ENCODE measurements at regions not wholly inside any gene's neighbourhood (a gene's known extent, or its start where the extent isn't known, plus 50 kb on each side); places are given as distances from the start of the nearest gene placed in this dataset.
A peak's percentile ranks its signal among the peaks of the same experiment; 100 is the strongest.
"Not testable (repeated sequence)": the region's sequence is repeated elsewhere in the genome, so short reads cannot be mapped to it uniquely, and the experiment has no call there.

GRCh38 chr11:29159552-29160465, 857.0 kb downstream of the KCNA4 start:
- Mint-ChIP-seq H3K4me3 (ENCODE audit: unreplicated experiment) (no peak overlapping the region), H3K9me3 (ENCODE audit: unreplicated experiment) (no peaks in the 10 kb centered on the region), H3K27me3 (ENCODE audit: insufficient read depth, unreplicated experiment) (no peaks in the 10 kb centered on the region), H3K27ac (ENCODE audit: low read depth, unreplicated experiment) (no peak overlapping the region), H3K36me3 (ENCODE audit: insufficient read depth, unreplicated experiment) (no peaks in the 10 kb centered on the region), H3K4me1 (ENCODE audit: insufficient read depth, unreplicated experiment) (peaks cover 11% of the 10 kb centered on the region)
- peak; percentile 80 for DNase-seq (ENCODE audit: unreplicated experiment)
- TF ChIP-seq CTCF (IDR thresholded peaks at IDR 0.05; ENCODE audit: unreplicated experiment), result peak; percentile 77
- intact Hi-C loops (cut with micrococcal nuclease), result loop anchor here (1.0 to 5.0 kb wide), 8 partner anchors 143 to 1461 kb away; no protein-coding TSS in a partner anchor
- no TSS peak for BruUV-seq (replicated peaks)
- ChIA-PET CTCF (interaction anchor here (0.6 to 6.8 kb wide), 51 partner anchors 9 to 1702 kb away, joined by 3 to 48 read pairs (median 4); partner anchors contain the start of gene BDNF), POLR2A (interaction anchor here (0.6 to 1.1 kb wide), 8 partner anchors 18 to 1909 kb away, joined by 3 to 7 read pairs (median 4); no protein-coding TSS in a partner anchor)

- Mint-ChIP-seq H3K9me3 (ENCODE audit: unreplicated experiment) (no peaks in the 10 kb centered on the region), H3K27me3 (ENCODE audit: insufficient read depth, unreplicated experiment) (no peaks in the 10 kb centered on the region), H3K36me3 (ENCODE audit: insufficient read depth, unreplicated experiment) (no peaks in the 10 kb centered on the region), H3K4me3 (ENCODE audit: unreplicated experiment) (no peak overlapping the region), H3K27ac (ENCODE audit: low read depth, unreplicated experiment) (no peak overlapping the region), H3K4me1 (ENCODE audit: insufficient read depth, unreplicated experiment) (no peaks in the 10 kb centered on the region)
- ChIA-PET CTCF (no interaction called here), POLR2A (no interaction called here)
- TF ChIP-seq CTCF (IDR thresholded peaks at IDR 0.05; ENCODE audit: unreplicated experiment), result no peak
- intact Hi-C loops (cut with micrococcal nuclease), result no loop called here
- BruUV-seq (replicated peaks), result no TSS peak
- no peak for DNase-seq (ENCODE audit: unreplicated experiment)
Observed at GRCh38 chr11:29153078-29153477, 863.8 kb downstream of the KCNA4 start.

GRCh38 chr11:29142573-29142972, 874.3 kb downstream of the KCNA4 start:
- H3K4me1 Mint-ChIP-seq (ENCODE audit: insufficient read depth, unreplicated experiment); H3K27me3 Mint-ChIP-seq (ENCODE audit: insufficient read depth, unreplicated experiment); H3K27ac Mint-ChIP-seq (ENCODE audit: low read depth, unreplicated experiment); POLR2A ChIA-PET; BruUV-seq (replicated peaks); intact Hi-C loops (cut with micrococcal nuclease); H3K36me3 Mint-ChIP-seq (ENCODE audit: insufficient read depth, unreplicated experiment); H3K4me3 Mint-ChIP-seq (ENCODE audit: unreplicated experiment); CTCF ChIA-PET; DNase-seq (ENCODE audit: unreplicated experiment); H3K9me3 Mint-ChIP-seq (ENCODE audit: unreplicated experiment): not testable (repeated sequence)

- no peaks in the 10 kb centered on the region for H3K36me3 Mint-ChIP-seq (ENCODE audit: insufficient read depth, unreplicated experiment)
- POLR2A ChIA-PET, result no interaction called here
- peaks cover 7% of the 10 kb centered on the region for H3K4me1 Mint-ChIP-seq (ENCODE audit: insufficient read depth, unreplicated experiment)
- no TSS peak for BruUV-seq (replicated peaks)
- no peaks in the 10 kb centered on the region for H3K27me3 Mint-ChIP-seq (ENCODE audit: insufficient read depth, unreplicated experiment)
- H3K4me3 Mint-ChIP-seq (ENCODE audit: unreplicated experiment), result no peak overlapping the region
- H3K27ac Mint-ChIP-seq (ENCODE audit: low read depth, unreplicated experiment), result no peak overlapping the region
- H3K9me3 Mint-ChIP-seq (ENCODE audit: unreplicated experiment), result peaks cover 11% of the 10 kb centered on the region
- no peak for TF ChIP-seq CTCF (IDR thresholded peaks at IDR 0.05; ENCODE audit: unreplicated experiment)
- DNase-seq (ENCODE audit: unreplicated experiment), result no peak
- intact Hi-C loops (cut with micrococcal nuclease), result no loop called here
- CTCF ChIA-PET, result interaction anchor here (0.6 to 0.8 kb wide), 2 partner anchors 337 to 1904 kb away, joined by 3 read pairs; no protein-coding TSS in a partner anchor
Observed at GRCh38 chr11:29135504-29135903, 881.3 kb downstream of the KCNA4 start.
